Endothelial cell of umbilical vein (primary cell): ENCODE measurements at regions not wholly inside any gene's neighbourhood (a gene's known extent, or its start where the extent isn't known, plus 50 kb on each side); places are given as distances from the start of the nearest gene placed in this dataset.

Experiments used
- BruUV-seq: library from RNA; stranded (reverse); fragments of 400-500 nt; replicated peaks from 2 replicates; lab custom pipeline; 2021; lab: Mats Ljungman, UMichigan
- CTCF ChIA-PET: fragments of 300-600, 350-600 bp; sonication (Branson Sonifier 250); formaldehyde crosslinking; loops from one replicate; lab custom pipeline; 2021; ENCODE audit warnings: antibody characterized with exemption, inconsistent platforms; lab: Charles Lee
- POLR2A ChIA-PET: fragments of 300-600, 350-600 bp; sonication (Branson Sonifier 250); formaldehyde crosslinking; loops from one replicate; lab custom pipeline; 2021; ENCODE audit warnings: antibody characterized with exemption, inconsistent platforms; lab: Charles Lee
- DNase-seq: peaks from one replicate; pipeline ENCODE4 v3.0.0-alpha.2; 2011; ENCODE audit warnings: low read depth, low spot score
- FAIRE-seq: peaks from 2 replicates; lab custom pipeline; 2011; peaks lifted over from hg19 to GRCh38; lab: Jason Lieb, UNC
- H2AFZ ChIP-seq: 2 replicates; pipeline ENCODE4 v1.6.0; 2012; ENCODE audit warnings: low read depth, low read length, control low read depth, inconsistent platforms
- H3K27ac ChIP-seq: 2 replicates; pipeline ENCODE4 v1.5.1; 2011; ENCODE audit warnings: low read depth, mild to moderate bottlenecking, control low read depth, low read length, moderate library complexity; ENCODE audit not compliant: insufficient read depth
- H3K27me3 ChIP-seq, 2 experiments: 2 replicates each; pipeline versions ENCODE4 v1.6.0 to v1.6.1; 2011; ENCODE audit warnings: low read length in 2 of 2, mixed read lengths in 1 of 2; ENCODE audit not compliant: control insufficient read depth in 2 of 2, insufficient read depth in 2 of 2
- H3K36me3 ChIP-seq, 2 experiments: 2 replicates in 1 of 2; 3 replicates in 1 of 2; pipeline ENCODE4 v1.5.1; 2011; ENCODE audit warnings: low read length in 2 of 2, mild to moderate bottlenecking in 1 of 2, moderate library complexity in 1 of 2; ENCODE audit not compliant: control insufficient read depth in 2 of 2, insufficient read depth in 2 of 2; ENCODE audit errors: extremely low read depth in 1 of 2
- H3K4me1 ChIP-seq: 3 replicates; pipeline ENCODE4 v1.5.1; 2011; ENCODE audit warnings: mild to moderate bottlenecking, low read length; ENCODE audit not compliant: control insufficient read depth, insufficient read depth; ENCODE audit errors: extremely low read depth
- H3K4me2 ChIP-seq: 2 replicates; pipeline ENCODE4 v1.6.1; 2011; ENCODE audit warnings: low read length, control low read depth, mixed read lengths; ENCODE audit not compliant: insufficient read depth
- H3K4me3 ChIP-seq, 3 experiments: fragments of 200-600 bp in 1 of 3; sonication (generic), shearing (Covaris generic) in 1 of 3; replicated peaks in 1 of 3; 2 replicates each; pipeline ENCODE4 v1.5.1; 2011 to 2016; ENCODE audit warnings: control low read depth in 3 of 3, low read length in 3 of 3, mild to moderate bottlenecking in 2 of 3, inconsistent platforms in 1 of 3, low read depth in 1 of 3, moderate library complexity in 1 of 3; ENCODE audit not compliant: insufficient read depth in 1 of 3
- H3K79me2 ChIP-seq: 2 replicates; pipeline ENCODE4 v1.6.0; 2012; ENCODE audit warnings: low read length, inconsistent platforms; ENCODE audit not compliant: control insufficient read depth, insufficient read depth
- H3K9ac ChIP-seq: replicated peaks from 2 replicates; pipeline ENCODE3; 2011; ENCODE audit warnings: low read length, control low read depth; ENCODE audit not compliant: insufficient read depth; ENCODE audit errors: extremely low read depth
- H3K9me1 ChIP-seq: replicated peaks from 3 replicates; pipeline ENCODE4 v1.6.0; 2011; ENCODE audit warnings: mild to moderate bottlenecking, low read length; ENCODE audit not compliant: control insufficient read depth, insufficient read depth; ENCODE audit errors: extremely low read depth
- H3K9me3 ChIP-seq: replicated peaks from 2 replicates; pipeline ENCODE4 v1.5.1; 2012; ENCODE audit warnings: low read length, inconsistent platforms; ENCODE audit not compliant: control insufficient read depth, insufficient read depth
- H4K20me1 ChIP-seq: replicated peaks from 2 replicates; pipeline ENCODE3; 2011; ENCODE audit warnings: mild to moderate bottlenecking, low read length; ENCODE audit not compliant: control insufficient read depth, insufficient read depth; ENCODE audit errors: extremely low read depth
- EZH2 ChIP-seq: IDR thresholded peaks from 2 replicates; pipeline ENCODE4 v1.6.1; 2012; ENCODE audit warnings: borderline replicate concordance, low read depth, mild to moderate bottlenecking, moderate library complexity, low read length, inconsistent platforms; ENCODE audit not compliant: severe bottlenecking
- FOS ChIP-seq: IDR thresholded peaks from 2 replicates; pipeline ENCODE4 v1.6.1; 2011; ENCODE audit warnings: mild to moderate bottlenecking, low read length, moderate library complexity, borderline replicate concordance; ENCODE audit not compliant: insufficient read depth
- GATA2 ChIP-seq: IDR thresholded peaks from 2 replicates; pipeline ENCODE4 v1.7.0; 2011; ENCODE audit warnings: low read depth, mild to moderate bottlenecking, moderate library complexity, mixed read lengths, low read length; ENCODE audit not compliant: insufficient read length, insufficient read depth
- JUN ChIP-seq: IDR thresholded peaks from 2 replicates; pipeline ENCODE4 v1.6.1; 2011; ENCODE audit warnings: borderline replicate concordance, low read depth; ENCODE audit not compliant: insufficient read length, insufficient read depth
- MYC ChIP-seq: IDR thresholded peaks from one replicate; pipeline ENCODE4 v1.6.1; 2011; ENCODE audit warnings: mild to moderate bottlenecking, low read depth, low read length
- POLR2A ChIP-seq: IDR thresholded peaks from 2 replicates; pipeline ENCODE4 v1.6.1; 2012; ENCODE audit warnings: low read depth, mild to moderate bottlenecking, control low read depth, low read length
- POLR2AphosphoS5 ChIP-seq: IDR thresholded peaks from 2 replicates; pipeline ENCODE4 v1.6.1; 2012; ENCODE audit warnings: low read depth, mild to moderate bottlenecking, control low read depth, low read length, moderate library complexity; ENCODE audit not compliant: insufficient read depth
- dilution Hi-C: fragments of 300-500 bp; cut with MboI; formaldehyde crosslinking; loops from one replicate; pipeline ENCODE4 v1.15.0; 2019; ENCODE audit warnings: low sequenced_read_pairs; ENCODE audit not compliant: extremely low pct_ligation_motif_present
- intact Hi-C: fragments of 100-400 bp; cut with micrococcal nuclease; formaldehyde crosslinking; loops from one replicate; pipeline ENCODE4 v1.10.0; 2022
- TF ChIP-seq, protein P1 (sequence below), 2 donors: IDR thresholded peaks; 1 replicate in 1 of 2; 2 replicates in 1 of 2; pipeline ENCODE4 v1.5.1; 2011; ENCODE audit warnings: low read length in 2 of 2, mild to moderate bottlenecking in 2 of 2, moderate library complexity in 2 of 2, control low read depth in 1 of 2, inconsistent platforms in 1 of 2, low read depth in 1 of 2; ENCODE audit not compliant: insufficient read depth in 1 of 2; ENCODE audit errors: extremely low read depth in 1 of 2
- TF ChIP-seq, protein P2 (sequence below): IDR thresholded peaks from 2 replicates; pipeline ENCODE4 v1.6.1; 2011; ENCODE audit not compliant: insufficient read depth, insufficient read length

DNA sequence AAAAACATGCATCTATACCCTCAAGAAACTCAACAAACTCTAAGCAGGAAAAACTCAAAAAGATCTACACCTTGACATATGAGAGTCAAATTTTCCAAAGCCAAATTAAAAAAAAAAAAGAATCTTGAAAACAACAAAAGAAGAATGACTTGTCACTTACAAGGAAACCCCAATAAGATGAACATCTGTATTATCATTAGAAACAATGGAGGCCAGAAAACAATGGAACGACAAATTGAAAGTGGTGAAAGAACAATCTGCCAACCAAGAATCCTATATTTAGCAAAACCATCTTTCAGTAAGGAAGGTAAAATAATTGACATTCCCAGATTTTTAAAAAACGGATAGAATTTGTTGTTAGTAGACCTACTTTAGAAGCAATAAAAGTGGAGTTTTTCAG is 516.8 kb downstream of the ACTR3B start:
- no peaks in the 10 kb centered on the region for H3K4me1 ChIP-seq
- no peak overlapping the region for H3K4me3 ChIP-seq
- H3K9ac ChIP-seq = no peak overlapping the region
- H3K9me1 ChIP-seq = no peaks in the 10 kb centered on the region
- H3K27me3 ChIP-seq = no peaks in the 10 kb centered on the region
- intact Hi-C loops = no loop called here
- no TSS peak for BruUV-seq
- no peaks in the 10 kb centered on the region for H3K36me3 ChIP-seq
- H3K9me3 ChIP-seq = no peaks in the 10 kb centered on the region
- FAIRE-seq = no peak
- dilution Hi-C loops = no loop called here
- ChIA-PET POLR2A (no interaction called here), CTCF (no interaction called here)
- no peak for TF ChIP-seq FOS
- H3K27ac ChIP-seq = no peak overlapping the region
- no peaks in the 10 kb centered on the region for H3K79me2 ChIP-seq
- no peak overlapping the region for H2AFZ ChIP-seq
- no peak for DNase-seq
- no peaks in the 10 kb centered on the region for H4K20me1 ChIP-seq
- no peak overlapping the region for H3K4me2 ChIP-seq

DNA sequence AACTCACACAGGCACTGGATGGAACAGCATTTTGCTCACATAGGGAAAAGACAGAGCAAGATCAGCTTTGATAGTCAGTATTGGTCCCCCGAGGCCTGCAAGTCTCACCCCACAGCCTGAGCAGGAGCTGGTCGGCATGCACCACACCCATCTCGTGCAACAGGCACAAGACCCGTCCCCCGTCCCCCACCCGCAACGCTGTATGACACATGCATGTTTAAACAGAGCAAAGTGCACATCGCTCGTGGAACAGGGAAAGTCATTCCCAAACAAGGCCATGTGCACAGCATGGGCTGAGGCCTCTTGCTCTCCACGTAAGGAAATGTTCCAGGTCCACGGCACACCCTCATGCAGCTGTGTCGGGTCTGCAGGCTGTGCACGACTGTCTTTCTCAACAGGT is 527.2 kb downstream of the ACTR3B start:
- no peak overlapping the region for H3K27ac ChIP-seq
- dilution Hi-C loops (no loop called here), intact Hi-C loops (no loop called here)
- CTCF ChIA-PET = no interaction called here
- no peaks in the 10 kb centered on the region for H4K20me1 ChIP-seq
- peaks cover 2% of the 10 kb centered on the region for H3K9me3 ChIP-seq
- no peak overlapping the region for H2AFZ ChIP-seq
- no peaks in the 10 kb centered on the region for H3K4me1 ChIP-seq
- H3K9ac ChIP-seq = no peak overlapping the region
- no peaks in the 10 kb centered on the region for H3K9me1 ChIP-seq
- POLR2A ChIA-PET = no interaction called here
- TF ChIP-seq, protein P1, sequence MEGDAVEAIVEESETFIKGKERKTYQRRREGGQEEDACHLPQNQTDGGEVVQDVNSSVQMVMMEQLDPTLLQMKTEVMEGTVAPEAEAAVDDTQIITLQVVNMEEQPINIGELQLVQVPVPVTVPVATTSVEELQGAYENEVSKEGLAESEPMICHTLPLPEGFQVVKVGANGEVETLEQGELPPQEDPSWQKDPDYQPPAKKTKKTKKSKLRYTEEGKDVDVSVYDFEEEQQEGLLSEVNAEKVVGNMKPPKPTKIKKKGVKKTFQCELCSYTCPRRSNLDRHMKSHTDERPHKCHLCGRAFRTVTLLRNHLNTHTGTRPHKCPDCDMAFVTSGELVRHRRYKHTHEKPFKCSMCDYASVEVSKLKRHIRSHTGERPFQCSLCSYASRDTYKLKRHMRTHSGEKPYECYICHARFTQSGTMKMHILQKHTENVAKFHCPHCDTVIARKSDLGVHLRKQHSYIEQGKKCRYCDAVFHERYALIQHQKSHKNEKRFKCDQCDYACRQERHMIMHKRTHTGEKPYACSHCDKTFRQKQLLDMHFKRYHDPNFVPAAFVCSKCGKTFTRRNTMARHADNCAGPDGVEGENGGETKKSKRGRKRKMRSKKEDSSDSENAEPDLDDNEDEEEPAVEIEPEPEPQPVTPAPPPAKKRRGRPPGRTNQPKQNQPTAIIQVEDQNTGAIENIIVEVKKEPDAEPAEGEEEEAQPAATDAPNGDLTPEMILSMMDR (IDR thresholded peaks at IDR 0.05; ENCODE audit: extremely low read depth in 1 of 2, insufficient read depth in 1 of 2, low read depth in 1 of 2, low read length in 2 of 2) = no peak
- no peak for TF ChIP-seq EZH2
- TF ChIP-seq, protein P2, sequence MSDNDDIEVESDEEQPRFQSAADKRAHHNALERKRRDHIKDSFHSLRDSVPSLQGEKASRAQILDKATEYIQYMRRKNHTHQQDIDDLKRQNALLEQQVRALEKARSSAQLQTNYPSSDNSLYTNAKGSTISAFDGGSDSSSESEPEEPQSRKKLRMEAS = no peak
- TF ChIP-seq JUN = no peak
- no peak for TF ChIP-seq POLR2AphosphoS5
- no peak for TF ChIP-seq GATA2
- no peak for TF ChIP-seq POLR2A
- no peak for TF ChIP-seq FOS
- TF ChIP-seq MYC = no peak
- H3K36me3 ChIP-seq = no peaks in the 10 kb centered on the region
- BruUV-seq = no TSS peak
- DNase-seq (no peak), FAIRE-seq (no peak)
- no peaks in the 10 kb centered on the region for H3K27me3 ChIP-seq
- H3K4me3 ChIP-seq = no peak overlapping the region
- no peaks in the 10 kb centered on the region for H3K79me2 ChIP-seq
- H3K4me2 ChIP-seq = no peak overlapping the region
